ENCODE measurements at regions not wholly inside any gene's neighbourhood (a gene's known extent, or its start where the extent isn't known, plus 50 kb on each side); places are given as distances from the start of the nearest gene placed in this dataset.

DNA sequence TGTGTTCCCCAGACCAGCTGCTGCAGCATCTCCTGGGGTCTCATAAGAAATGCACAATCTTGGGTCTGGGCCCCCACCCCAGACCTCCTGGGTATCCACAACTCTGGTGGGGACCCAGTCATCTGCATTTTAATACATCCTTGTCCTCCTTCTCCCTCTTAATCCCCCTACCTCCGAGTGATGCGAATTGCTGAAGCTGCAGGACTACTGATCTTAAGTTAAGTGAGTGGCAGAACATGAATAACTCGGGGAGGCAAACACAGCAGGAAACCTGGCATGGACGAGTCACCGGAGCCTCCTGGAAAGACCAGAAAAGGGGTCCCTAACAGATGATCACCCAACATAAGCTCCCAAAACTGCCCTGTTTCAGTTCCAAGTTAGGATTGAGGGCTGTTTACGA lies 283.2 kb upstream of the MGAT5 start:
- H3K27me3 ChIP-seq (ENCODE audit: control insufficient read depth, insufficient read depth, low read length): peaks cover 2% of the 10 kb centered on the region
- H3K4me2 ChIP-seq (ENCODE audit: extremely low read depth, insufficient read depth, low read length): no peak overlapping the region
- no peak overlapping the region for H2AFZ ChIP-seq (ENCODE audit: low read length)
- TF ChIP-seq EZH2 (IDR thresholded peaks at IDR 0.05; ENCODE audit: low read length, missing control alignments): no peak
- TF ChIP-seq, protein P1, sequence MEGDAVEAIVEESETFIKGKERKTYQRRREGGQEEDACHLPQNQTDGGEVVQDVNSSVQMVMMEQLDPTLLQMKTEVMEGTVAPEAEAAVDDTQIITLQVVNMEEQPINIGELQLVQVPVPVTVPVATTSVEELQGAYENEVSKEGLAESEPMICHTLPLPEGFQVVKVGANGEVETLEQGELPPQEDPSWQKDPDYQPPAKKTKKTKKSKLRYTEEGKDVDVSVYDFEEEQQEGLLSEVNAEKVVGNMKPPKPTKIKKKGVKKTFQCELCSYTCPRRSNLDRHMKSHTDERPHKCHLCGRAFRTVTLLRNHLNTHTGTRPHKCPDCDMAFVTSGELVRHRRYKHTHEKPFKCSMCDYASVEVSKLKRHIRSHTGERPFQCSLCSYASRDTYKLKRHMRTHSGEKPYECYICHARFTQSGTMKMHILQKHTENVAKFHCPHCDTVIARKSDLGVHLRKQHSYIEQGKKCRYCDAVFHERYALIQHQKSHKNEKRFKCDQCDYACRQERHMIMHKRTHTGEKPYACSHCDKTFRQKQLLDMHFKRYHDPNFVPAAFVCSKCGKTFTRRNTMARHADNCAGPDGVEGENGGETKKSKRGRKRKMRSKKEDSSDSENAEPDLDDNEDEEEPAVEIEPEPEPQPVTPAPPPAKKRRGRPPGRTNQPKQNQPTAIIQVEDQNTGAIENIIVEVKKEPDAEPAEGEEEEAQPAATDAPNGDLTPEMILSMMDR (conservative IDR thresholded peaks at IDR 0.05 in 1 of 2, IDR thresholded peaks at IDR 0.05 in 1 of 2; ENCODE audit: low read depth in 1 of 2, low read length in 2 of 2): no peak
- H3K4me1 ChIP-seq (ENCODE audit: control insufficient read depth, extremely low read depth, insufficient read depth, low read length): peaks cover 7% of the 10 kb centered on the region
- no peaks in the 10 kb centered on the region for H3K9me3 ChIP-seq (ENCODE audit: control insufficient read depth, insufficient read depth, low read depth, low read length)
- no peak overlapping the region for H3K9ac ChIP-seq (ENCODE audit: insufficient read depth, low read length)
- DNase-seq (ENCODE audit: low read depth in 2 of 2): no peak
- no peaks in the 10 kb centered on the region for H3K36me3 ChIP-seq (ENCODE audit: control insufficient read depth, insufficient read depth, low read length)
- H3K27ac ChIP-seq (ENCODE audit: insufficient read depth, low read length): no peak overlapping the region
- H4K20me1 ChIP-seq (ENCODE audit: control insufficient read depth, extremely low read depth, insufficient read depth, low read length): no peaks in the 10 kb centered on the region
- H3K4me3 ChIP-seq (replicated peaks in 1 of 4; ENCODE audit: control extremely low read depth in 1 of 4, insufficient read depth in 1 of 4, low read depth in 3 of 4, low read length in 4 of 4): no peak overlapping the region
- H3K79me2 ChIP-seq (ENCODE audit: control insufficient read depth, insufficient read depth, low read length): no peaks in the 10 kb centered on the region

DNA sequence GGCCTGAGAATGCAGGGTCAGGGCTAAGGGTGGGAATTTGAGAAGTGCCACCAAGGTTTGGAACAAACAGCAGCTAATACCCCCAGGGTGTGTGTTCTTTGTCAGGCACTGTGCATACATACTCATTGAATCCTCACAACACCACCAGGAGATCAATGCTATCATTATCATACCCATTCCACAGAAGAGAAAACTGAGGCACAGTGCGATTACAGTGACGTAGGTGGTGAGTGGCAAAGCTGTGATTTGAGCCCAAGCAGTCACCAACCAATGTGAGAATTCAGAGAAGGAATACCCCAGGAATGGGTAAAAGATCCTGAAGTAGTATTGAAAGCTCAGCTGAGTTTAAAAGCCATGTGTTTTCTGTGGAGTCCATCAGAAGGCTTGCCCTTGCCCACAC lies 281.6 kb upstream of the MGAT5 start:
- Histone ChIP-seq H3K9ac (ENCODE audit: insufficient read depth, low read length) (no peak overlapping the region), H4K20me1 (ENCODE audit: control insufficient read depth, extremely low read depth, insufficient read depth, low read length) (no peaks in the 10 kb centered on the region), H3K79me2 (ENCODE audit: control insufficient read depth, insufficient read depth, low read length) (no peaks in the 10 kb centered on the region), H3K27me3 (ENCODE audit: control insufficient read depth, insufficient read depth, low read length) (no peaks in the 10 kb centered on the region), H3K4me2 (ENCODE audit: extremely low read depth, insufficient read depth, low read length) (no peak overlapping the region), H3K27ac (ENCODE audit: insufficient read depth, low read length) (no peak overlapping the region), H3K4me1 (ENCODE audit: control insufficient read depth, extremely low read depth, insufficient read depth, low read length) (peaks cover 11% of the 10 kb centered on the region), H3K4me3 (replicated peaks in 1 of 4; ENCODE audit: control extremely low read depth in 1 of 4, insufficient read depth in 1 of 4, low read depth in 3 of 4, low read length in 4 of 4) (no peak overlapping the region), H2AFZ (ENCODE audit: low read length) (no peak overlapping the region), H3K9me3 (ENCODE audit: control insufficient read depth, insufficient read depth, low read depth, low read length) (no peaks in the 10 kb centered on the region), H3K36me3 (ENCODE audit: control insufficient read depth, insufficient read depth, low read length) (no peaks in the 10 kb centered on the region)
- DNase-seq (ENCODE audit: low read depth in 2 of 2): no peak
- no peak for TF ChIP-seq EZH2 (IDR thresholded peaks at IDR 0.05; ENCODE audit: low read length, missing control alignments)
- TF ChIP-seq, protein P1 (conservative IDR thresholded peaks at IDR 0.05 in 1 of 2, IDR thresholded peaks at IDR 0.05 in 1 of 2; ENCODE audit: low read depth in 1 of 2, low read length in 2 of 2): no peak

DNA sequence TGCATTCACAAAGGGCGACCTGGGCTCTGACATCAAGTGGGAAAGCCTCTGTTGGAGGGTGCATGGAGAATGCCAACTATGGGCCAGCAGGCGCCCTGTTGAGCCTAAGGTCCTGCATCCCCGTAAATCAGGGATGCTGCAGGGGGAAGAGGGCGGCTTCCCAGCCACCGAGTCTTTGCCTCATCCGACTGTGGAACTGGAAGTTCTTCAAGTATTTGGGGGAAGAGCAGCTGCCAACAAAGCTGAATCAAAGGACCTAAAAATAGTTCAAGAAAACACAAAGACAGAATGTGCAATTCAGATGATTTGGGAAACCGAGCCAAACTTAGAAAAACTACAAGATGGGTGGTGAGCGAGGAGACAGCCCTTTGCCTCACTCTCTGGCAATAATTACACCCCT lies 281.1 kb upstream of the MGAT5 start:
- Histone ChIP-seq H3K36me3 (ENCODE audit: control insufficient read depth, insufficient read depth, low read length) (no peaks in the 10 kb centered on the region), H3K4me1 (ENCODE audit: control insufficient read depth, extremely low read depth, insufficient read depth, low read length) (peaks cover 11% of the 10 kb centered on the region), H4K20me1 (ENCODE audit: control insufficient read depth, extremely low read depth, insufficient read depth, low read length) (no peaks in the 10 kb centered on the region), H3K4me3 (replicated peaks in 1 of 4; ENCODE audit: control extremely low read depth in 1 of 4, insufficient read depth in 1 of 4, low read depth in 3 of 4, low read length in 4 of 4) (no peak overlapping the region), H3K9me3 (ENCODE audit: control insufficient read depth, insufficient read depth, low read depth, low read length) (no peaks in the 10 kb centered on the region), H2AFZ (ENCODE audit: low read length) (no peak overlapping the region), H3K9ac (ENCODE audit: insufficient read depth, low read length) (no peak overlapping the region), H3K27me3 (ENCODE audit: control insufficient read depth, insufficient read depth, low read length) (no peaks in the 10 kb centered on the region), H3K79me2 (ENCODE audit: control insufficient read depth, insufficient read depth, low read length) (no peaks in the 10 kb centered on the region), H3K4me2 (ENCODE audit: extremely low read depth, insufficient read depth, low read length) (peak overlapping the region; percentile 60), H3K27ac (ENCODE audit: insufficient read depth, low read length) (no peak overlapping the region)
- peak; percentile 14 to 56 for DNase-seq (ENCODE audit: low read depth in 2 of 2)
- TF ChIP-seq, protein P1 (conservative IDR thresholded peaks at IDR 0.05 in 1 of 2, IDR thresholded peaks at IDR 0.05 in 1 of 2; ENCODE audit: low read depth in 1 of 2, low read length in 2 of 2): no peak
- TF ChIP-seq EZH2 (IDR thresholded peaks at IDR 0.05; ENCODE audit: low read length, missing control alignments): no peak
